Transverse colon (tissue), 4 donors: ENCODE measurements at regions not wholly inside any gene's neighbourhood (a gene's known extent, or its start where the extent isn't known, plus 50 kb on each side); places are given as distances from the start of the nearest gene placed in this dataset.

Source experiments
- CTCF ChIP-seq, 5 experiments: fragments of 200-600 bp in 3 of 5; fragments of 450-650 bp in 2 of 5; sonication (generic) in 3 of 5; IDR thresholded peaks; 1 replicate in 2 of 5; 2 replicates in 3 of 5; pipeline ENCODE4 v1.5.1; 2016 to 2017; ENCODE audit warnings: antibody characterized with exemption in 5 of 5, inconsistent platforms in 3 of 5, mild to moderate bottlenecking in 2 of 5, moderate library complexity in 1 of 5
- EP300 ChIP-seq: sonication (generic); formaldehyde crosslinking; IDR thresholded peaks from one replicate; pipeline ENCODE4 v1.6.1; 2017; ENCODE audit warnings: antibody characterized with exemption, low read depth
- POLR2A ChIP-seq: fragments of 450-650 bp; IDR thresholded peaks from one replicate; pipeline ENCODE4 v1.6.1; 2016; ENCODE audit warnings: antibody characterized with exemption, mild to moderate bottlenecking, moderate library complexity
- POLR2AphosphoS5 ChIP-seq, 3 donors: sonication (generic); formaldehyde crosslinking; IDR thresholded peaks; one replicate each; pipeline ENCODE4 v1.6.1; 2016; ENCODE audit warnings: antibody characterized with exemption in 3 of 3

- TF ChIP-seq CTCF (IDR thresholded peaks at IDR 0.05) = no peak
- no peak for TF ChIP-seq EP300
- TF ChIP-seq POLR2A = no peak
- TF ChIP-seq POLR2AphosphoS5 (IDR thresholded peaks at IDR 0.05) = no peak
Measured at GRCh38 chr2:22907330-22907729, 477.6 kb upstream of the KLHL29 start.
